ENCODE measurements at regions not wholly inside any gene's neighbourhood (a gene's known extent, or its start where the extent isn't known, plus 50 kb on each side); places are given as distances from the start of the nearest gene placed in this dataset.

- peaks cover 34% of the 10 kb centered on the region for H3K9me3 ChIP-seq (replicated peaks)
- H3K4me3 ChIP-seq, result no peak overlapping the region
- intact Hi-C loops (cut with micrococcal nuclease), result no loop called here
- no peak for DNase-seq
- H3K27me3 ChIP-seq (ENCODE audit: low read depth), result no peaks in the 10 kb centered on the region
- no peaks in the 10 kb centered on the region for H3K4me1 ChIP-seq
- no peaks in the 10 kb centered on the region for H3K36me3 ChIP-seq
- no peak overlapping the region for H3K27ac ChIP-seq (replicated peaks)
- no peak for TF ChIP-seq CTCF (IDR thresholded peaks at IDR 0.05; ENCODE audit: borderline replicate concordance)
Observed at GRCh38 chr21:28325618-28326017, 667.1 kb downstream of the LTN1 start.

GRCh38 chr21:28324690-28325089 lies 668.0 kb downstream of the LTN1 start:
- intact Hi-C loops (cut with micrococcal nuclease), result no loop called here
- Histone ChIP-seq H3K4me1 (no peaks in the 10 kb centered on the region), H3K27me3 (ENCODE audit: low read depth) (no peaks in the 10 kb centered on the region), H3K36me3 (no peaks in the 10 kb centered on the region), H3K4me3 (no peak overlapping the region), H3K9me3 (replicated peaks) (peaks cover 42% of the 10 kb centered on the region), H3K27ac (replicated peaks) (no peak overlapping the region)
- no peak for DNase-seq
- no peak for TF ChIP-seq CTCF (IDR thresholded peaks at IDR 0.05; ENCODE audit: borderline replicate concordance)

- H3K27ac ChIP-seq (replicated peaks), result no peak overlapping the region
- no peak overlapping the region for H3K4me3 ChIP-seq
- peaks cover 31% of the 10 kb centered on the region for H3K9me3 ChIP-seq (replicated peaks)
- TF ChIP-seq CTCF (IDR thresholded peaks at IDR 0.05; ENCODE audit: borderline replicate concordance), result no peak
- no peaks in the 10 kb centered on the region for H3K27me3 ChIP-seq (ENCODE audit: low read depth)
- no peak for DNase-seq
- no peaks in the 10 kb centered on the region for H3K4me1 ChIP-seq
- intact Hi-C loops (cut with micrococcal nuclease), result loop anchor here (10.0 kb wide), 1 partner anchor 223 kb away; no protein-coding TSS in a partner anchor
- no peaks in the 10 kb centered on the region for H3K36me3 ChIP-seq
Observed at GRCh38 chr21:28317177-28317950, 675.3 kb downstream of the LTN1 start.

- Histone ChIP-seq H3K27ac (replicated peaks) (no peak overlapping the region), H3K4me3 (no peak overlapping the region), H3K36me3 (no peaks in the 10 kb centered on the region), H3K4me1 (no peaks in the 10 kb centered on the region), H3K27me3 (ENCODE audit: low read depth) (no peaks in the 10 kb centered on the region), H3K9me3 (replicated peaks) (peaks cover 12% of the 10 kb centered on the region)
- intact Hi-C loops (cut with micrococcal nuclease), result loop anchor here (10.0 kb wide), 1 partner anchor 217 kb away; no protein-coding TSS in a partner anchor
- TF ChIP-seq CTCF (IDR thresholded peaks at IDR 0.05; ENCODE audit: borderline replicate concordance), result no peak
- no peak for DNase-seq
Observed at GRCh38 chr21:28311411-28312190, 681.1 kb downstream of the LTN1 start.

- no peak overlapping the region for H3K4me3 ChIP-seq
- no peak for TF ChIP-seq CTCF (IDR thresholded peaks at IDR 0.05; ENCODE audit: borderline replicate concordance)
Observed at GRCh38 chr21:28310711-28311110, 682.0 kb downstream of the LTN1 start.

More at GRCh38 chr21:28310711-28311110, 682.0 kb downstream of the LTN1 start:
- DNase-seq, result no peak
- Histone ChIP-seq H3K27me3 (ENCODE audit: low read depth) (no peaks in the 10 kb centered on the region), H3K4me1 (no peaks in the 10 kb centered on the region), H3K36me3 (no peaks in the 10 kb centered on the region), H3K27ac (replicated peaks) (no peak overlapping the region), H3K9me3 (replicated peaks) (peaks cover 12% of the 10 kb centered on the region)
- intact Hi-C loops (cut with micrococcal nuclease), result loop anchor here (10.0 kb wide), 1 partner anchor 216 kb away; no protein-coding TSS in a partner anchor

Measured in left ventricle myocardium inferior (tissue), 1 donor.